Stimulated activated CD8-positive, alpha-beta memory T cell treated with anti-CD3 and anti-CD28 coated beads, Interleukin-2, amount 100 ng/mL, for 1 hour (primary cell): ENCODE measurements at regions not wholly inside any gene's neighbourhood (a gene's known extent, or its start where the extent isn't known, plus 50 kb on each side); places are given as distances from the start of the nearest gene placed in this dataset.

Experiments
- DNase-seq, 2 donors: peaks; one replicate each; pipeline ENCODE4 v3.0.0-alpha.2; 2020; ENCODE audit warnings: low read depth in 2 of 2

DNA sequence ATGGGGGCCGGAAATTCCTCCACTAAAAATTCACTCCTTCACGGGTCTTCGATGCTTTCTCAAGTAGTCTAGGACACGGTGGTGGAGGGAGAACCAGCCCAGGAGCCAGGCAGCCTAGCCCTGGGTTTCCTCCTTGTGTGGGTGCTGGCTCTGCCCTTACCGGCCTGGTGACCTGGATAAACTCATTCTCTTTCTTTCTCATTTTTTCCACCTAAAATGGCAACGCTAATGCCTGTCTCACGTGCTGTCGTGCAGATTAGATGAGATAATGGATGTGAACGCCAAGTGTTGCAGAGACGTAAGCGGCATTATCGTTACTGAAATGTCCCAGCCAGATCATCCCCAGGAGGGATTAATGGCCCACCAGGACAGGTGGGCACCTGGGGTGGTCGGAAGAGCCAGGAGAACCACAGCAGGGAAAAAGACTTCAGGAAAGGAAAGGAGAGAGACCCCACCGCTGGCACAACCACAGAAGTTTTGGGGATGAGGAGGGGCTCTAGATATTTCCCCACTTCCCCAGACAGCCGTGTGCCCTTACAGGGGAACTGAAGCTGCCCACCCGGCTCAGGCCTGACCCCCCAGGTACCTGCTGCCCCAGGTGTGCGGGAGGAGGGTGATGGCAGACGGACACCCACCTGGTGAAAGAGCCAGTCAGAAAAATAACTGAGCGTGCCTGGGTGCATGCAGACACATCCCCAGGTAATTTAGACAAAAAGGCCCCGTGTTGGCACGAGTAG is 100.8 kb upstream of the ASAP2 start:
- DNase-seq = no peak

DNA sequence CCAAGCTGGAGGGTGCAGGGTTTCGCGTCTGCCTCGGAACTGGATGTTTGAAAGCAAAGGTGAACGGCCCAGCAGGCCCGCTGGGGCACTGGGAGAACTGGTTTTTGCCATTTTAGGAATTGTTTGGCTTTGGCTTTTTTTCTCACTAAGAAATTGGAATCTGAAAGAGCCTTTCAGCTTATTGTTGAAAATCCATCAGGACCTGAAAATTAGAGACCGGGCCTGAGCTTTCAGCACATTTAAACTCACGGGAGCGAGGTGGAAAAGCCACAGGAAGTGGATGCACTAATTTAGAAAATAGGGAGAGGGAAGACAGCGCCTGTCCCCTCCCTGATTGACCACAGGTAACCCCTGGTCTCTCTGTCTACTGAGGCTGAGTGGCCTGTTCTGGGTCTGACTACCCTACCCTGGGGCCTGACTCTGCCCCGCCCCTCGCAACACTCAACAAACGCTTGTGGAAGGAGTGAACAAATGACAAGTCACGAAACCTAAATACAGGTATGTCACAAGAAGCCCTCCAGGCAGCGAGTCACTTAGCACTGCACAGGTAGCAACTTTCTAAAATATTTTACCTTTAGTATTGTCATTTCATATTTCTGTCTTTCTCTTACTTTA is 100.3 kb upstream of the MBOAT2 start:
- DNase-seq = no peak

DNA sequence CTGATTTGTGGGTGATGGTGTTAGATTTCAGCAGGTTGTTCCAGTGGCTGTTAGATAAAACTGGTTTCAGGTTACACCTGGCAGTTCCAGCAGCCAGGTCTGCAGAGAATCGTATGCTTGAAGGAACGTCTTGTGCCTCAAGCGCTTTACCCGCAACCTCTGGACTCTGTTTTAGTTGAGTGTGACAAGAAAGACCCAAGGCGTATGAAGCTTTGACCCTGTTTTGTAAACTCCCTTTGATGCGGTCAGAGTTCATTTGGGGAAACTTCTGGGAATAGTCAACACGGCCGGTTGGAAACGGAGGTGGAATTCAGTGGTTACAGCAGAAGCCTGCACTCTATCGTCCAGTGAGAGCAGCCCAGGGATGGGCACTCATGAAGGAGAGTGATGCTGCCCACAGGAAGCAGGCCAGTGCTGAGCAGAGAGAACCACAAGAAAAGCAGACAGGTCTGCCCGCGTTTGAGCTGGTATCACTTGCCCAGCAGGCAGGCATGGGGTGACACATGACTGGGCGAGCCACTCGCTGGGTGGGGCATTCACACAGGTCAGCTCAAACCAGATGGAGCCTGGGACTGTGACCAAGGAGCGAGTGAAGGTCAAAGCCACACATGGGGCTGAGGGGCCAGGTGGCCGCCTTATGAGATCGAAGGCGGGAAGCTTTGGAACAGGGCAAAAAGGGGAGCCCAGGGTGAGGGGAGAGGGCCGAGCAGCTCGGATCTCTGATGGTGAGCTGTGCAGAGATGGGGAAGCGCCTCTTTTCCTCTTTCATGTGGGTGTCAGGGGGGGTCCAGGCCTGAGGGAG is 99.6 kb upstream of the MBOAT2 start:
- DNase-seq = no peak

DNA sequence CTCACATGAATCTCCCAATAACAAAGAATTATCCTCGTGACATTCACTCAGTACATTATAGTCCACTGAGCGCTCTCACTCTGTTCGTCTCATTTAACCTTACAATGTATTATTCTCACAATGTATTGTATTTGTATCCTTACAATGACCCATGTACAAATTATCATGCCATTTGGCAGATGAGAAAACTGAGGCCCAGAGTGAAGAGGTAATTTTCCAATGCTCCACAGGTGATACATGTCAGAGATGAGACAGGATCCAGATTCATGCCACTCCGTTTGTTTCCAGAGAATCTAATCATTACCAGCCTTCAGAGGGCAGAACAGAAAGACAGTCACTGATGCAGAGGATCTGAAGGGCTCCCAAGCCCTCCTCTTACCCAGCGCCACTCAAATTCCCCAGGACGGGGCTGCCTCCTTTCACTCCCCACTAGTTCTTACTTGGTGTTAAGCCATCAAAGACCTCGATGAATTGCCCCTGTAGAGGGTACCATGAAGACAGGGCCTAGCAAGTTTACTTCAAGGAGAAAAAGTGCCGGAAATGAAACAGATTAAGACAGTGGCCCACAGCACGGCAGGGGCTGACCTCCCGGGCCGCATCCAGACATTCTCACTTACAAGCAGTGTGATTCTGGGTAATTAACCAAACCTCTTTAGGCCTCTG is 98.4 kb upstream of the MBOAT2 start:
- no peak for DNase-seq

DNA sequence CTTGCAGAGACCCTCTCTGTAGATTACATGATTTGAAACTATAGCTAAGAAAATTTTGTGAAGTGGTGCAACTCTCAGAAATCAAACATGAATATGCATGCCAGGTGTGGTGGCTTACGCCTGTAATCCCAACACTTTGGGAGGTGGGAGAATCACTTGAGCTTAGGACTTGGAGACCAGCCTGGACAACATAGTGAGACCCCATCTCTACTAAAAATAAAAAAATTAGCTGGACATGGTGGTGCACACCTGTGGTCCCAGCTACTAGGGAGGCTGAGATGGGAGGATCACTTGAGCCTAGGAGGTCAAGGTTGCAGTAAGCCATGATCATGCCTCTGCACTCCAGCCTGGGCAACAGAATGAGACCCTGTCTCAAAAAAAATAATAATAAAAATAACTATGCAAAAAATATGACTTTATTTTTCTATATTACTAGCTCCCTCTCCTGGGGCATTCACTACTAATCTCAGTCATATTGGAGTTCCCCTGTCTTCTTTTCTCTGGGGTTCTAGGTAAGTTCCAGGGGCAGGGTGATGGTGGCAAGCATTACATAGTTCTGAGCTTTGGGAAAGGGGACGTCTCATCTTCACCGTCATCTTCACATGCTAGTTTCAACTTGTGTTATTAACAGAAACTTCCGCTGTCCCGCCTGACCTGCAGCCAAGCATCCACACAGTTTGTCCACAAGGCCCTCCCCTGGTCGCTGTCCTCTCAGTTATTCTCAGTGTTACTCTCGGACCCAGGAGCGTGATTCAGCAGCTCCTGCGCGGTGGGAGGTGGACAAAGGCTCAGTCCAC is 96.8 kb upstream of the MBOAT2 start:
- no peak for DNase-seq

DNA sequence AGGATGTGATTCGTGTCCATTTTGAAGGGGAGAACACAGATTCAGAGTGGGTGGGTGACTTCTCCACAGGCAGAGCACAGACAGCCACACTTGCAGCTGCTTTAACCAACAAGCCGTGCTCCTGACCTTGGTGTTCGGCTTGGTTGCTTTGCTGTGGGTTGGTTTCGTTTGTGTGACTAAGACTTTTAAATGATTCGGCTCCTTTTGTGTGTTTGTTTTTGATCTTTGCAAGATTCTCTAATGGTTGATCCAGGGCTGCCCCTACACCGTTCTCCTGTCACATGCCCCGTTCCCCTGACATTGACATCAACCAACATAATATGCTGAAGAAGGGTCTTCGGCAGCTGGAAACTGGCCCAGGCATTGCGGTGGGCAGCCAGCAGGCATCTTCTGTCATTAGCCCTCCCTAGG is 95.9 kb upstream of the MBOAT2 start:
- DNase-seq = no peak

DNA sequence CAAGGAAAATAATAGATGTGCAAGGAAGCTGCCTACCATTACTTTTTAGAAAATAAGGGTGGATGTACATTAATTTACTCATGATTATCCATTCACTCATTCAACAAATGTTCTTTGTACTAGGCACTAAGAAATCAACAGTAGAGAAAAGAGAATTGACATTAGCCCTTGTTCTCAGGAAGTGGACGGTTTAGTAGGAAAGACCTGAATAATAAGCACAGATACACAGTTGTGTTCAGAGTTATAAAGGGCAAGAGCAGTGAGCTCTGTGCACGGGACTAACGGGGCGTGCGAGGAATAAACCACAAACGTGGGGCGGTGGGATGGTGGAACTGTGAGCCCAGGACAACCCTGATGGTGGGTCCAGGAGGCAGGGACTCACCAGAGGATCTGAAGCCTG is 94.4 kb upstream of the MBOAT2 start:
- no peak for DNase-seq

DNA sequence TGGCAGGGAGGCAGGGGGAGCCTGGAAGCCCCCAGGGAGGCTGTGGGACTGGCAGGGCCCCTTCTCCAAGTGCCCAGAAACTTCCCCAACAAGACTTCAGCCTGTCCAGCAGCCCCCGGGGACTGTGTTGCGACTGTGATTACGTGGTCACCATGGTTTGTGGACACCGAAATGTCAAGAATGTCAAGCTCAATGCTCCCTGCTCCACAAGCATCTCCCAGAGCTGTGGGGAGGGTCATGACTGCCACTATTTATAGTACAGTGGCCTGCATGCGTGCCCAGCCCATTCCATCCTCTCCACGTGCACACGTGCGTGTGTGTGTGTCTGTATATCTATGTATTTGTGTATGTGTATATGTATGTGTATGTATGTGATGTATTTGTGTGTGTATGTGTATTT is 93.8 kb upstream of the MBOAT2 start:
- no peak for DNase-seq

DNA sequence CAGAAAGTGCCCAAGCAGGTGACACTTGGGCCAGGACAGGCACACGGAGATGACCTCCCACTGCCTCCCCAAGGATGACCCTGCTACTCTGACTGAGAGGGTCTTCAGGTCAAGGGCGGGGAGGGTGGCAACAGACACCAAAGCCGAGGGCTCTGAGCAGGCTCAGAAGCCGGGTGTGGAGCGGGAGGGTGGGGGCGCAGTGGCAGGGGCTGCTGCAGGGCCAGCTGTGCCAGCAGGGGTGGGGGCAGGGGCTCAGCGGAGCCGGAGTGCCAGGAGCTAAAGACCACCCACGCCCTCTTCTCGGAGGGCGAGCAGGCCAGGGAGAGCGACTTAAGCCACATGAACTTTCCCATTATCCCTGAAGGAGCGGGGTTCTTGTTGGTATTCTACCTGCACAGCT is 93.3 kb upstream of the MBOAT2 start:
- DNase-seq = no peak

DNA sequence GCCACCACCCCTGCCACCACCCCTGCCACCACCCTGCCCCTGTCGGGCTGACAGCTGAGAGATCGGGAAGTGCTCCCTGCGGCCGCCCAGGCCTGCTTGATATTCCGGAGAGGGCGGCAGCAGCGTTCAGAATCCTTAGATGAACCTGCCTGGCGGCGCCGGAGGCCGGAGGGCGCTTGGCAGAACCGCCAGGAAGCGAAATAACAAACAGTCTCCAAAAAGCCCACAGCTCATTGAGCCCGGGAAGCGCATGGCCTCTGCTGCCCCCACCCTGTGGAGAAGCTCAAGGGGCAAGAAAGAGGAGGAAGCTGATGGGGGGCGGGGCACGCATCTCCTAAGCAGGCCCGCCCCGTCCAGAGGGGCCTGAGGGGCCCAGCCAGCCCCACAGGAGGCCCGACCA is 92.2 kb upstream of the MBOAT2 start:
- no peak for DNase-seq

DNA sequence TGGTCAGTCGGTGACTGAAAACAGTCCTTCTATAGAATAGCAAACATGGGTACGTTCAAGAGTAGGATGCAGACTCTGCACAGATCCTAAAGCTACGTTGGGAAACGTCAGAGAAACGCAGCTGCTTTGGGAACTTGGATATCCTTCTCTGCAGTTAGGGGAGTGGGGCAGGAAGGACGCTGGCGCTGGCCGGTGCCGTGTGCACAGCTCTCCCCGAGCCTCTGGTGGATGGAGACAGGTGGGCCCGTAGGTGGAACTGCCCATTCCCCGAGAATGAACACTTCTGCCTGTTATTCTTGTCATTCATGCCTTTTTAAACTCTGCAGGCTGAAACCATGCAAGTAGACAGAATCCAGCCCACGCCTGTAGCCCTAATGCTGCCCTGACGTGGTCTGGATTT is 91.7 kb upstream of the MBOAT2 start:
- no peak for DNase-seq

DNA sequence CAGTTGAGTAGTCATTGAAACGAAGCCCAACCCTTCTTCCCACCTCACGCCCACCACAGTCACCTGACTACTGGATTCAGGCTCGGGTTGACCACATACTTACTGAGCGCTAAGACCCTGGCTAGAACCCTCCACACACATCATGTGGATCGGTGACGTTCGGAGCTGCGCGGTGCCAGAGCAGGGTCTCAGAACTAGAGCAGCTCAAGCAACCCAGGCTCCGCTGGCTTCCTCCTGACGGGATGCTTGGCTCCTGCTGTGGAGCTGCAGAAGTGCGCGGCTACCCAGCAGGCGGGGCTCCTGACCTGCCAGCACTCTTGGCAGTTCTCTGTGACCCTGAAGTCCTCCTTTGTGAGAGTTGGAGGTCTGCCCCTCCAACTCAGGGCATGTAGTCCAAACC is 90.6 kb upstream of the MBOAT2 start:
- DNase-seq = no peak

DNA sequence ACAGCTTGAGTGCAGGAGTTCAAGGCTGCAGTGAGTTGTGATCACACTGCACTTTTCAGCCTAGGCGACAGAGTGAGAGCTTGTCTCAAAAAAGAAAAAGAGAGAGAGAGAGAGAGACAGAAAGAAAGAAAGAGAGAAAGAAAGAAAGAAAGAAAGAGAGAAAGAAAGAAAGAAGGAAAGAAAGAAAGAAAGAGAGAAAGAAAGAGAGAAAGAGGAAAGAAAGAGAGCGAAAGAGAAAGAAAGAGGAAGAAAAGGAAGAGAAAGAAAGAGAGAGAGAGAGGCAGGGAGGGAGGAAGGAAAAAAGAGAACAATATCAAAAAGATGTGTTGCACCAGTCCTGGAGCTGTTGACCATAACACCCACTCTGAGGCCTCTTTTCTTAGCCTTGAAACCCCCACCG is 89.8 kb upstream of the MBOAT2 start:
- no peak for DNase-seq

DNA sequence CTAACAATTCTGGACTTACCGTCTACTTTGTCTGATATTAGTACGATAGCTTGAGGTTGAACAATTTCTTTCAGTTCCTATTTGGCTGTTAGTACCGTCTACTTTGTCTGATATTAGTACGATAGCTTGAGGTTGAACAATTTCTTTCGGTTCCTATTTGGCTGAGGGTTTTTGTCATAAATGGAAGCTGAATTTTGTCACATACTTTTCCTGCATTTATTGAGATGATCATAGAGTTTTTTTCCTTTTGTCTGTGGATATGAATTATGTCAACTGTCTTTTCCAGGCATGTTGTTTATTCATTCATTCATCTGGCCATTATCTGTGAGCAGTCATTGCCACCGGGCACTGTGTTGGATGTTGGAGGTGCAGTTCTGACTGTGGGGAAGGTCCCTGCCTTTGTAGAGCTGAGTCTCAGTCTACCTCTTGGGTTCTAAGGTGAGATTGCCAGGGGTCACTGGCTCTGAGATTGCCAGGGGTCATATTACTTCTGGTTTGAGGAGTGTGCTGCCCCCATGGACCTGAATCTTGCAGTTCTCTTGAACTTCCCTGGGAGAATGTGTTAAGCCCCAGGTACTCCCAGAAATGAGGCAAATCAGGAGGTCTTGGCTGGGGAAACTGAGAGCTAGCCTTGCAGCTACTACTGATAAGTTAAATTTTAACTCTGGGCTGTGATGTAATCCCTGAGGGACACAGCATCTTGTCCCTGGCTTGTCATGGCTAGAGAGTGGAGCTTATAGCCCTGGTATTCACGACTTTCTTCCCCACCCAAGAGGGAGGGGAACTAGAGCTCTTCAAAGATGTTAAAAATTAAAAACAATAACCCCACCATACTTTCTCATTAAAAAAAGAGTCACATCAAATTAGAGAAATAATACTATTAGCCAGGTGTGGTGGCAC is 89.1 kb upstream of the MBOAT2 start:
- DNase-seq = no peak

DNA sequence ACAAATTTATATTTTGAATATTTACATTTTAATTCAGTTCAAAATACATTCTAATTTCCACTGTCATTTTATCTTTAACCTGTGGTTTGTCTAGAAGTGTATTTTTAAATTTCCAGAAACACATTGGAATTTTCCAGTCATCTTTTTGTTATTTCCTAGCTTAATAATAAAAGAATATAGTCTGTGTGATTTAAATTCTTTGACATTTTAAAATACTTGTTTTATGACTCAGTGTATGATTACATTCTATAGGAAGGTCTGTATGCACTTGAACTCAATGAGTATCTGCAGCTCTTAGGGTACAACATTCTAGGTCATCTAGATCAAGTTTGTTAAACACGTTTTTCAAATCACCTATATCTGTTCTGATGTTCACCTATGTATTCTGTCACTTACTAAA is 88.3 kb upstream of the MBOAT2 start:
- DNase-seq = no peak

DNA sequence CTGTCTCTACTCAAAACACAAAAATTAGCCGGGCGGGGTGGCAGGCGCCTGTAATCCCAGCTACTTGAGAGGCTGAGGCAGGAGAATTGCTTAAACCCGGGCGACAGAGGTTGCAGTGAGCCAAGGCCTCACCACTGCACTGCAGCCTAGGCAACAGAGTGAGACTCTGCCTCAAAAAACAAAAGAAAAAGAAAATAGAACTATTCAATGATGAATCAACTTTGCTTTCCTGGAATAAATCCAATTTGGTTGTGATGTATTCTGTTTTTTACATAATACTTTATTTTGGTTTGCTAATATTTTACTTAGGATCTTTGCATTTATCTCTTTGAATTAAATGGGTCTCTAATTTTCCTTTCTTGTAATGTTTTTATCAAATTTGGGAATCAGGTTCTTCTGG is 86.3 kb upstream of the MBOAT2 start:
- no peak for DNase-seq

DNA sequence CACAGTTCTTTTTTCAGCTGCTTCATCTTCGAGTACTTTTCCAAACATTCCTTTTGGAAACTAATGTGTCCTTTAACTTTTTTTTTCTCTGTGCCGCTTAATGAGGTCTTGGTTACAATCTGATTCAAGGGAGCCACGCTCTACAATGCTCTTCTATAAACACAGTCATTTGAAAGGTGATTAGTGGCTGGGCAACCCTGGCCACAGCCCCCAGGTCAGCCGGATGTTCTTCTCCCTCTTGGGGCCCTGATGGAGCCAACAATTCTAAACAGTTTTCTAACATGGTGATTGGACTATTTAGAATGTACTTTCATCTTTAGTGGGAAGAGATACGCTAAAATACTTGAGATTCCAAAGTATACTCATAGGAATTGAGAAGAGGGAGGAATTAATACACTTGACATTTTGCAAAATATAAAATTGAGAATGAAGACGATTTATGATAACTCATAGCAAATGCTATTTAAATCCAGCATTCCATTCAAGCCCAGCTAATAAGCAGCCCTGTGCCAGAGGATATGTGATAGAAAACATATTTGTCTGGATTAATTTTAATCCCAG is 83.7 kb upstream of the MBOAT2 start:
- no peak for DNase-seq

DNA sequence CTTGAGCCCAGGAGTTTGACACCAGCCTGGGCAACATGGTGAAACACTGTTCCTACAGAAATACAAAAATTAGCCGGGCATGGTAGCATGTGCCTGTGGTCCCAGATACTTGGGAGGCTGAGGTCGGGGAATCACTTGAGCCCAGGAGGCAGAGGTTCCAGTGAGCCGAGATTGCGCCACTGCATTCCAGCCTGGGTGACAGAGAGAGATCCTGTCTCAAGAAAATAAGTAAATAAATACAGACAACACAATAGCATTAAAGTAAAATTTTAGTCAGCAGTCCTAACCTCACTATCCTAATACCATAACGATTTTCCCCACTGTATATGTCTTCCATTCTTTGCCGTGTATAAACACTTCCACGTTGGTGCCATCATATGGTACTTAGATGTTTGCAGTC is 83.0 kb upstream of the MBOAT2 start:
- no peak for DNase-seq

DNA sequence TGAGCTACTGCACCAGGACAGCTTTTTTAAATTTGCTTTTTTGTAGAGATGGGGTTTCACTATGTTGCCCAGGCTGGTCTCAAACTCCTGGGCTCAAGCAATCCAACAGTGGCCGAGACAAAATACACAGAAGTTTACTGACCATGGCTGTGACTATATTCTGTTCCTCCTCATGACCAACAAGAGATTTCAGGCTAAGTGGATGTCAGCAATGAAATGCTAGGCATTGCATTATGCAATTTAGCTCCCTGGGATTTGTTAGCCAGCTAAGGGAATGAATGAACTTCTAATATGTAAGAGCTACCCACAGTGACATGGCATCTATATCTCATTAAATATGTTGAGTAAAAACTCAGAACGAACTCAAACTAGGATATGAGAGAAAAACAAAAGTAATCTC is 81.9 kb upstream of the MBOAT2 start:
- no peak for DNase-seq

DNA sequence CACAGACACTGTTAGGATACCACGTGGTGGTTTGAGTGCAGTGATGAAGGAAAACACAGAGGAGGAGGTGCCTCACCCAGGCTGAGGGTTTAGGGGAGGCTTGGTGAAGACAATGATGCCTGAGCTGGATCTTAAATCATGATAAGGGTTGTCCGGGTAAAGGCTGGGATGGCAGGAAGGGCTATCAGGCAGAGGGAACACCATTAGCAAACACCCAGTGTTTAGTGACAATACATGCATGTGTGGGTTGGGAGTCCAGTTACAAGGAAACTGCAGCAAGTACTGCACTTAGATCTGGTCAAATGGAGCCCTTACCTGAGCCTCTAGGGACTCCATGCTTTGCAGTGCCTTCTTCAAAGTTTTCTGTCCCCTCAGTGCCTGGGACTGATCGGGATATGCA is 79.8 kb upstream of the MBOAT2 start:
- DNase-seq = no peak
